B cell (primary cell): ENCODE measurements at regions not wholly inside any gene's neighbourhood (a gene's known extent, or its start where the extent isn't known, plus 50 kb on each side); places are given as distances from the start of the nearest gene placed in this dataset.

ENCODE experiments used
- ATAC-seq: fragments of 200-7000 bp; cut with Tn5 transposase; one replicate; pipeline ENCODE4 v1.10.0; 2021; ENCODE audit warnings: low read depth, mild to moderate bottlenecking, moderate number of reproducible peaks, moderate library complexity
- CTCF ChIA-PET: fragments of 350-600 bp; sonication (Branson Sonifier 250); formaldehyde crosslinking; loops from one replicate; lab custom pipeline; 2021; ENCODE audit warnings: antibody characterized with exemption, inconsistent platforms; lab: Charles Lee
- POLR2A ChIA-PET: fragments of 350-600 bp; sonication (Branson Sonifier 250); formaldehyde crosslinking; loops from one replicate; lab custom pipeline; 2021; ENCODE audit warnings: antibody characterized with exemption; lab: Charles Lee
- DNase-seq: peaks from one replicate; pipeline ENCODE4 v3.0.0; 2013
- H2AFZ ChIP-seq: 2 replicates; pipeline ENCODE4 v1.6.1; 2012; ENCODE audit warnings: mild to moderate bottlenecking, low read depth, low read length; ENCODE audit not compliant: insufficient read depth, poor library complexity, severe bottlenecking
- H3K27ac ChIP-seq, 2 donors: 1 replicate in 1 of 2; 2 replicates in 1 of 2; pipeline ENCODE4 v1.5.1; 2012 to 2013; ENCODE audit warnings: low read length in 2 of 2, mild to moderate bottlenecking in 2 of 2, moderate library complexity in 1 of 2
- H3K27me3 ChIP-seq, 4 experiments: fragments of 200-600 bp in 1 of 4; sonication (generic) in 1 of 4; replicated peaks in 1 of 4; 1 replicate in 2 of 4; 2 replicates in 2 of 4; pipeline versions ENCODE4 v1.6.1 to v1.7.0; 2013 to 2016; ENCODE audit warnings: low read length in 3 of 4, mild to moderate bottlenecking in 2 of 4, mixed read lengths in 1 of 4, moderate library complexity in 1 of 4; ENCODE audit not compliant: insufficient read depth in 4 of 4, control insufficient read depth in 3 of 4; ENCODE audit errors: control extremely low read depth in 1 of 4
- H3K36me3 ChIP-seq, 2 experiments: replicated peaks in 1 of 2; 1 replicate in 1 of 2; 2 replicates in 1 of 2; pipeline versions ENCODE4 v1.6.1 to v1.7.1; 2013; ENCODE audit warnings: low read length in 1 of 2; ENCODE audit not compliant: insufficient read depth in 2 of 2, control insufficient read depth in 1 of 2; ENCODE audit errors: control extremely low read depth in 1 of 2, extremely low read depth in 1 of 2
- H3K4me1 ChIP-seq, 2 donors: fragments of 200-600 bp in 1 of 2; sonication (generic) in 1 of 2; 1 replicate in 1 of 2; 2 replicates in 1 of 2; pipeline versions ENCODE4 v1.5.1 to v1.6.1; 2013 to 2017; ENCODE audit warnings: low read length in 2 of 2; ENCODE audit not compliant: control insufficient read depth in 2 of 2, insufficient read depth in 2 of 2
- H3K4me2 ChIP-seq: replicated peaks from 2 replicates; pipeline ENCODE3; 2012; ENCODE audit warnings: mild to moderate bottlenecking, low read depth, low read length; ENCODE audit not compliant: poor library complexity, severe bottlenecking
- H3K4me3 ChIP-seq, 5 experiments: fragments of 200-600 bp in 1 of 5; sonication (generic) in 1 of 5; 1 replicate in 3 of 5; 2 replicates in 2 of 5; pipeline versions ENCODE4 v1.5.1 to v1.7.0; 2011 to 2016; ENCODE audit warnings: low read length in 4 of 5, mild to moderate bottlenecking in 4 of 5, low read depth in 2 of 5, control low read depth in 1 of 5, moderate library complexity in 1 of 5; ENCODE audit not compliant: insufficient read depth in 1 of 5; ENCODE audit errors: control extremely low read depth in 1 of 5, extremely low read depth in 1 of 5
- H3K79me2 ChIP-seq: fragments of 200-600 bp; sonication (generic); one replicate; pipeline ENCODE4 v1.6.0; 2016; ENCODE audit warnings: low read length; ENCODE audit not compliant: control insufficient read depth, insufficient read depth
- H3K9ac ChIP-seq: fragments of 200-600 bp; sonication (generic); 2 replicates; pipeline ENCODE4 v1.6.1; 2017; ENCODE audit warnings: mild to moderate bottlenecking, low read length, moderate library complexity
- H3K9me3 ChIP-seq, 3 donors: one replicate each; pipeline versions ENCODE4 v1.6.1 to v1.7.1; 2013; ENCODE audit warnings: low read length in 2 of 3; ENCODE audit not compliant: control insufficient read depth in 2 of 3, insufficient read depth in 1 of 3; ENCODE audit errors: control extremely low read depth in 1 of 3
- H4K20me1 ChIP-seq: 2 replicates; pipeline ENCODE4 v1.6.0; 2012; ENCODE audit warnings: mild to moderate bottlenecking, low read length; ENCODE audit not compliant: insufficient read depth, control insufficient read depth, poor library complexity, severe bottlenecking
- H3K27ac Mint-ChIP-seq: one replicate; pipeline ENCODE4 v1.8.0; 2021; ENCODE audit warnings: mixed read lengths
- H3K27me3 Mint-ChIP-seq: one replicate; pipeline ENCODE4 v1.8.0; 2021; ENCODE audit warnings: mixed read lengths
- H3K4me1 Mint-ChIP-seq: one replicate; pipeline ENCODE4 v1.8.0; 2021; ENCODE audit warnings: mixed read lengths
- H3K4me3 Mint-ChIP-seq: one replicate; pipeline ENCODE4 v1.8.0; 2021; ENCODE audit warnings: mixed read lengths
- H3K9me3 Mint-ChIP-seq: one replicate; pipeline ENCODE4 v1.8.0; 2022; ENCODE audit warnings: mixed read lengths; ENCODE audit not compliant: insufficient read depth
- CTCF ChIP-seq: fragments of 200-600 bp; IDR thresholded peaks from one replicate; pipeline ENCODE4 v1.8.0; 2022; ENCODE audit warnings: antibody characterized with exemption, mild to moderate bottlenecking
- EZH2 ChIP-seq: IDR thresholded peaks from 2 replicates; pipeline ENCODE4 v1.6.1; 2012; ENCODE audit warnings: borderline replicate concordance, low read depth, mild to moderate bottlenecking, moderate library complexity, low read length; ENCODE audit not compliant: insufficient read depth, poor library complexity, severe bottlenecking
- WGBS: methylation state at CpG from one replicate; pipeline ENCODE4 v1.1.5; 2013; ENCODE audit warnings: missing lambda C conversion rate; ENCODE audit not compliant: insufficient coverage; 5-methylcytosine and 5-hydroxymethylcytosine counted together
- intact Hi-C: fragments of 100-400 bp; cut with micrococcal nuclease; formaldehyde crosslinking; loops from one replicate; pipeline ENCODE4 v1.10.0; 2022

- Mint-ChIP-seq H3K4me3 (no peak overlapping the region), H3K27ac (no peak overlapping the region), H3K9me3 (peaks cover 3% of the 10 kb centered on the region), H3K27me3 (no peaks in the 10 kb centered on the region), H3K4me1 (no peaks in the 10 kb centered on the region)
- Histone ChIP-seq H2AFZ (no peak overlapping the region), H3K9ac (no peak overlapping the region), H3K27ac (no peak overlapping the region), H3K4me3 (no peak overlapping the region), H3K4me2 (no peak overlapping the region), H3K79me2 (no peaks in the 10 kb centered on the region), H3K9me3 (peaks cover 0 to 9% (median 0%) of the 10 kb centered on the region in 3 donors), H3K27me3 (no peaks in the 10 kb centered on the region), H3K36me3 (no peaks in the 10 kb centered on the region), H3K4me1 (no peaks in the 10 kb centered on the region), H4K20me1 (no peaks in the 10 kb centered on the region)
- ATAC-seq = no peak
- intact Hi-C loops = no loop called here
- no peak for DNase-seq
- TF ChIP-seq EZH2 (no peak), CTCF (no peak)
- ChIA-PET POLR2A (no interaction called here), CTCF (no interaction called here)
- 92% methylated on average over 27 of the region's 41 CpGs for WGBS
Measured at GRCh38 chr13:89363144-89363543, 1692.0 kb downstream of the SLITRK5 start.

- Histone ChIP-seq H3K27ac (no peak overlapping the region), H4K20me1 (no peaks in the 10 kb centered on the region), H3K4me3 (no peak overlapping the region), H3K9me3 (no peaks in the 10 kb centered on the region), H3K36me3 (no peaks in the 10 kb centered on the region), H3K79me2 (no peaks in the 10 kb centered on the region), H3K9ac (no peak overlapping the region), H2AFZ (no peak overlapping the region), H3K27me3 (no peaks in the 10 kb centered on the region), H3K4me1 (no peaks in the 10 kb centered on the region), H3K4me2 (no peak overlapping the region)
- intact Hi-C loops = no loop called here
- POLR2A ChIA-PET = no interaction called here
- ATAC-seq = no peak
- no peak overlapping the region for H3K27ac Mint-ChIP-seq
- H3K4me1 Mint-ChIP-seq = no peaks in the 10 kb centered on the region
- H3K9me3 Mint-ChIP-seq = peaks cover 9% of the 10 kb centered on the region
- CTCF ChIA-PET = no interaction called here
- H3K4me3 Mint-ChIP-seq = no peak overlapping the region
- TF ChIP-seq EZH2 (no peak), CTCF (no peak)
- no peaks in the 10 kb centered on the region for H3K27me3 Mint-ChIP-seq
- DNase-seq = no peak
- WGBS = 90% methylated on average over 2 of the region's 3 CpGs
Measured at GRCh38 chr13:89372193-89372592, 1701.0 kb downstream of the SLITRK5 start.
